Fibroblast of villous mesenchyme (primary cell): ENCODE measurements at regions not wholly inside any gene's neighbourhood (a gene's known extent, or its start where the extent isn't known, plus 50 kb on each side); places are given as distances from the start of the nearest gene placed in this dataset.
"Not testable (repeated sequence)": the region's sequence is repeated elsewhere in the genome, so short reads cannot be mapped to it uniquely, and the experiment has no call there.

Source experiments
- DNase-seq: peaks from one replicate; pipeline ENCODE4 v3.0.0-alpha.2; 2010; ENCODE audit warnings: low read depth
- H3K4me3 ChIP-seq: 2 replicates; pipeline ENCODE4 v1.5.1; 2011; ENCODE audit warnings: low read depth, mild to moderate bottlenecking, low read length
- TF ChIP-seq, protein P1 (sequence below): IDR thresholded peaks from 2 replicates; pipeline ENCODE4 v1.5.1; 2012; ENCODE audit warnings: low read depth, mild to moderate bottlenecking, low read length; ENCODE audit not compliant: insufficient read depth

DNA sequence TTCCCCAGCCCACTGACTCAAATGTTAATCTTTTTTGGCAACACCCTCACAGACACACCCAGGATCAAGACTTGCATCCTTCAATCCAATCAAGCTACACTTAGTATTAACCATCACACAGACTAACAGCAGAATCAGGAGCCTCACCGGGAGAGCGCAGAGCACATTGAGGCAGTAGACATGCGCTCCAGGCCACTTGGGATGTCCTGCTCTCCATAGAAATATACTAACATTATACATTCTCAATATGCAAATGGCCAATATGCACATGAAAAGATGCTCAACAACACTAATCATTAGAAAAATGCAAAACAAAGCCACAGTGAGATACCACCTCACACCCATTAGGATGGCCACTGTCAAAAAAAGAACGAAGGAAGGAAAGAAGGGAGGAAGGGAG is 135.0 kb upstream of the KCNE2 start:
- no peak for DNase-seq
- TF ChIP-seq, protein P1, sequence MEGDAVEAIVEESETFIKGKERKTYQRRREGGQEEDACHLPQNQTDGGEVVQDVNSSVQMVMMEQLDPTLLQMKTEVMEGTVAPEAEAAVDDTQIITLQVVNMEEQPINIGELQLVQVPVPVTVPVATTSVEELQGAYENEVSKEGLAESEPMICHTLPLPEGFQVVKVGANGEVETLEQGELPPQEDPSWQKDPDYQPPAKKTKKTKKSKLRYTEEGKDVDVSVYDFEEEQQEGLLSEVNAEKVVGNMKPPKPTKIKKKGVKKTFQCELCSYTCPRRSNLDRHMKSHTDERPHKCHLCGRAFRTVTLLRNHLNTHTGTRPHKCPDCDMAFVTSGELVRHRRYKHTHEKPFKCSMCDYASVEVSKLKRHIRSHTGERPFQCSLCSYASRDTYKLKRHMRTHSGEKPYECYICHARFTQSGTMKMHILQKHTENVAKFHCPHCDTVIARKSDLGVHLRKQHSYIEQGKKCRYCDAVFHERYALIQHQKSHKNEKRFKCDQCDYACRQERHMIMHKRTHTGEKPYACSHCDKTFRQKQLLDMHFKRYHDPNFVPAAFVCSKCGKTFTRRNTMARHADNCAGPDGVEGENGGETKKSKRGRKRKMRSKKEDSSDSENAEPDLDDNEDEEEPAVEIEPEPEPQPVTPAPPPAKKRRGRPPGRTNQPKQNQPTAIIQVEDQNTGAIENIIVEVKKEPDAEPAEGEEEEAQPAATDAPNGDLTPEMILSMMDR, result no peak
- H3K4me3 ChIP-seq, result no peak overlapping the region

DNA sequence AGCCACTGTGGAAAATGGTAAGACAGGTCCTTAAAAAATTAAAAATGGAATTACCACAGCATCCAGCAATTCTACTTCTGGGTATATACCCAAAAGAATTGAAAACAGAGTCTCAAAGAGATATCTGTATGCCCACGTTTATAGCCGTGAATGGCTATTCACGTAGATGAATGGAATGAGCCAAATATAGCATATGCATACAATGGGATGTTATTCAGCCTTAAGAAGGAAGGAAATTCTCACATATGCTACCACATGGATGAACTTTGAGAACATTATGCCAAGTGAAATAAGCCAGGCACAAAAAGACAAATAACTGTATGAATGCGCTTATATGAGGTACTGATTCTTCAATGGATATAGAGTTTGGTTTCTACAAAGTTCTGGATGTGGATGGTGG is 134.5 kb upstream of the KCNE2 start:
- TF ChIP-seq, protein P1, result no peak
- H3K4me3 ChIP-seq, result no peak overlapping the region
- no peak for DNase-seq

DNA sequence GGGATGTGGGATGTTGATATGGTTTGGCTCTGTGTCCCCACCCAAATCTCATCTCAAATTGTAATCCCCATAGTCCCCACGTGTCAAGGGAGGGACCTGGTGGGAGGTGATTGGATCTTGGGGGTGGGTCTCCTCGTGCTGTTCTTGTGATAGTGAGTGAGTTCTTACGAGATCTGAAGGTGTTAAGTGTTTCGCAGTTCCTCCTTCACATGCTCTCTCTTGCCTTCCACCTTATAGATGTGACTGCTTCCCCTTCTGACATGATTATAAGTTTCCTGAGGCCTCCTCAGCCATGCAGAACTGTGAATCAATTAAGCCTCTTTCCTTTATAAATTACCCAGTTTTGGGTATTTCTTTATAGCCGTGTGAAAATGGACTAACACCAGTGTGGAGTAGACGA is 130.1 kb upstream of the KCNE2 start:
- H3K4me3 ChIP-seq, DNase-seq: not testable (repeated sequence)

DNA sequence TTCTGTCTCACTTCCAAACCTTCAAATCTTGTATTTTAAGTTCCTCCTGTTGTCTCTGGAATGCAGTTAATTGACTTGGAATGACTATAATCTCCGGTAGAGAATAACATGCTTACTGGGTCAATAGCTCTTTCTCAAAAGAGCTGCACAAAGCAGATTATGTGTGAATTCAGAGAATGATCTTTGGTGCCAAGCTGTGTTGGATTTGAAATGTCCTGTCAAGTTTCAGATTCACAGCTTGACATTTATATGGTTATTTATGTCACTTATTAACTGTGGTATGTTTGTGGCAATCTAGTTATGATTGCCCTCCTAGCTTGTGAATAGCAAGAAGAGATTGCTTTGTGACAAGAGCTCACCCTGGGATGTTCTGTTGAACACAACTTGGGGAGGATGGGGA is 128.3 kb upstream of the KCNE2 start:
- TF ChIP-seq, protein P1, result no peak
- no peak overlapping the region for H3K4me3 ChIP-seq
- DNase-seq, result no peak

DNA sequence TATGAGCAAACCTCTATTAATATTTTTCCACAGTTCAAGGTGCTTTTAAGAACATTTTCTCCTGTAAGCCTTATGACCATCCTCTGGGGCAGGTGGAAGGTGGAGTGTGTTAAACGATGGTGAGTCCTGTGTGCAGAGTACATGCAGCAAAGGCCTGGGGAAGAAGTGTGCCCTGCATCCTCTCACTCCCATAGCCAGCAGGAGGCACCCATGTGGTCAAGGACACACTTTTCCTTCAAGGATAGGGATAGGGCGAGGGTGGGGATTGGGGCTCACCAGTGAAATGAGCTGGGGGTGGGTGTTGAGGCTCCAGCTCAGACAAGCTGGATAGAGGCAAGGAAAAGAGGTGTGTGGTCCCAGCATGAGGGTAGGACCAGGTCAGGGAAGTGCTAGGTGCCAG is 120.8 kb upstream of the KCNE2 start:
- TF ChIP-seq, protein P1, result no peak
- H3K4me3 ChIP-seq, result no peak overlapping the region
- DNase-seq, result no peak

DNA sequence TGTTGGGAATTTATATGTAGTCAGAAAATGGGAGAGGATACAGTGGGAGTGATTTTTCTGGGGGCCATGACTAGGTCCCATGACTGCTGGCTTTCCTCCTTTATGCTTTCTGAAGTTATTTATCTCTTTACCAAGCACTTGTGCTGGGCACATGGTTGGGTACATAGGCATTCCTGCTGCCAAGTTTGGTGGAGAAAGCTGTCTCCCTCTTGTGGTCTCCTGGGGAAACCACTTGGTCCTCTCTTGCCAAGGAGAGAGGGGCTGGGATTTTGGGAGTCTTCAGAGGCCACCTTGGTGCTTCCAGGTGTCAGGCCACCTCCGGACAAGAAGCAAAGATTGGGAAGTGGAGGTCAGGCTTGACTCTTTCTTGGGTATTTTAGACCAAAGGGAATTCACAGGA is 120.2 kb upstream of the KCNE2 start:
- TF ChIP-seq, protein P1, result peak; percentile 86
- peak; percentile 66 for DNase-seq
- no peak overlapping the region for H3K4me3 ChIP-seq

DNA sequence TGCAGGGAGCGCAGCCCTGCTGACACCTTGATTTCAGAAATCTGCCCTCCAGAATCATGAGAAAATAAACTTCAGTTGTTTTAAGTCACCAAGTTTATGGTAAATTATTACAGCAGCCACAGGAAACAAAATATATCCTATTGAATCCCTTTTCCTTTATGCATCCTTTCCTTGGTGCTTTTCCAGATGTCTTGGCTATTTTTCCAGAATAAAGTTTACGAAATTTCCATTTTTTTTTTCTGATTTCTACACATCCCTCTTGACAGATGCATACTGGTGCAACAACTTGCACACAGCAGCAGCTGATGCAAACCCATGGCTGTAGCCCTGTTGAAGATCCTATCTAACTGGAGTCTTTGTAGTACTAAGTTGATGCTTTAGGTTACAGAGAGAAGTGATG is 111.1 kb upstream of the KCNE2 start:
- no peak overlapping the region for H3K4me3 ChIP-seq
- TF ChIP-seq, protein P1, result no peak
- DNase-seq, result no peak
